CD4-positive, alpha-beta T cell (primary cell): ENCODE measurements at regions not wholly inside any gene's neighbourhood (a gene's known extent, or its start where the extent isn't known, plus 50 kb on each side); places are given as distances from the start of the nearest gene placed in this dataset.

Source experiments
- ATAC-seq: fragments of 200-7000 bp; cut with Tn5 transposase; one replicate; pipeline ENCODE4 v1.10.0; 2022; ENCODE audit warnings: mild to moderate bottlenecking; ENCODE audit not compliant: poor library complexity
- CTCF ChIA-PET: fragments of 350-600 bp; sonication (Branson Sonifier 250); formaldehyde crosslinking; loops from one replicate; lab custom pipeline; 2021; ENCODE audit warnings: antibody characterized with exemption, inconsistent platforms; lab: Charles Lee
- POLR2A ChIA-PET: fragments of 350-600 bp; sonication (Branson Sonifier 250); formaldehyde crosslinking; loops from one replicate; lab custom pipeline; 2021; ENCODE audit warnings: antibody characterized with exemption, inconsistent platforms; lab: Charles Lee
- DNase-seq, 14 experiments: peaks; one replicate each; pipeline ENCODE4 v3.0.0-alpha.2; 2013 to 2020; ENCODE audit warnings: mixed read lengths in 2 of 14
- H3K27ac ChIP-seq, 2 donors: one replicate each; pipeline versions ENCODE4 v1.5.1 to v1.7.0; 2013; ENCODE audit warnings: low read length in 2 of 2, low read depth in 1 of 2, mild to moderate bottlenecking in 1 of 2
- H3K27me3 ChIP-seq, 2 experiments: 1 replicate in 1 of 2; 2 replicates in 1 of 2; pipeline versions ENCODE4 v1.6.1 to v1.7.0; 2013; ENCODE audit warnings: low read length in 2 of 2, control low read depth in 1 of 2, mild to moderate bottlenecking in 1 of 2, moderate library complexity in 1 of 2; ENCODE audit not compliant: insufficient read depth in 2 of 2, control insufficient read depth in 1 of 2
- H3K36me3 ChIP-seq: one replicate; pipeline ENCODE4 v1.6.1; 2013; ENCODE audit warnings: low read length, control low read depth; ENCODE audit not compliant: insufficient read depth
- H3K4me1 ChIP-seq: one replicate; pipeline ENCODE4 v1.6.1; 2013; ENCODE audit warnings: low read length, control low read depth; ENCODE audit not compliant: insufficient read depth
- H3K4me3 ChIP-seq: one replicate; pipeline ENCODE4 v1.5.1; 2013; ENCODE audit warnings: mild to moderate bottlenecking, low read length, moderate library complexity
- H3K9me3 ChIP-seq, 2 experiments: 1 replicate in 1 of 2; 2 replicates in 1 of 2; pipeline versions ENCODE4 v1.6.1 to v1.7.0; 2013; ENCODE audit warnings: low read length in 2 of 2, mild to moderate bottlenecking in 2 of 2, control low read depth in 1 of 2, moderate library complexity in 1 of 2; ENCODE audit not compliant: control insufficient read depth in 1 of 2, insufficient read depth in 1 of 2
- H3K27ac Mint-ChIP-seq: one replicate; pipeline ENCODE4 v1.8.0; 2020; ENCODE audit warnings: mixed read lengths
- H3K27me3 Mint-ChIP-seq: one replicate; pipeline ENCODE4 v1.8.0; 2021; ENCODE audit warnings: mixed read lengths
- H3K36me3 Mint-ChIP-seq: one replicate; pipeline ENCODE4 v1.8.0; 2021; ENCODE audit warnings: low read depth, mixed read lengths
- H3K4me1 Mint-ChIP-seq: one replicate; pipeline ENCODE4 v1.8.0; 2021; ENCODE audit warnings: low read depth, mixed read lengths
- H3K4me3 Mint-ChIP-seq: one replicate; pipeline ENCODE4 v1.8.0; 2020; ENCODE audit warnings: mild to moderate bottlenecking, mixed read lengths
- H3K9me3 Mint-ChIP-seq: one replicate; pipeline ENCODE4 v1.8.0; 2020; ENCODE audit warnings: mixed read lengths
- intact Hi-C, 2 experiments: fragments of 100-400 bp; cut with DNase I in 1 of 2; cut with micrococcal nuclease in 1 of 2; formaldehyde crosslinking; loops; one replicate each; pipeline versions ENCODE4 v1.15.1 to v1.9.0; 2023 to 2025; cut with DNase I, micrococcal nuclease
- TF ChIP-seq, protein P1 (sequence below): fragments of 200-600 bp; IDR thresholded peaks from one replicate; pipeline ENCODE4 v1.8.0; 2022; ENCODE audit warnings: antibody characterized with exemption, mild to moderate bottlenecking

- no peak overlapping the region for H3K4me3 Mint-ChIP-seq
- no peak overlapping the region for H3K27ac Mint-ChIP-seq
- no peaks in the 10 kb centered on the region for H3K4me1 Mint-ChIP-seq
- Histone ChIP-seq H3K36me3 (no peaks in the 10 kb centered on the region), H3K27ac (no peak overlapping the region), H3K4me3 (no peak overlapping the region), H3K9me3 (peaks cover 0 to 7% of the 10 kb centered on the region in 2 experiments), H3K4me1 (no peaks in the 10 kb centered on the region), H3K27me3 (no peaks in the 10 kb centered on the region)
- ATAC-seq (no peak), DNase-seq (no peak)
- no peaks in the 10 kb centered on the region for H3K9me3 Mint-ChIP-seq
- ChIA-PET POLR2A (no interaction called here), CTCF (no interaction called here)
- H3K36me3 Mint-ChIP-seq: no peaks in the 10 kb centered on the region
- H3K27me3 Mint-ChIP-seq: no peaks in the 10 kb centered on the region
- intact Hi-C loops: no loop called here
- TF ChIP-seq, protein P1, sequence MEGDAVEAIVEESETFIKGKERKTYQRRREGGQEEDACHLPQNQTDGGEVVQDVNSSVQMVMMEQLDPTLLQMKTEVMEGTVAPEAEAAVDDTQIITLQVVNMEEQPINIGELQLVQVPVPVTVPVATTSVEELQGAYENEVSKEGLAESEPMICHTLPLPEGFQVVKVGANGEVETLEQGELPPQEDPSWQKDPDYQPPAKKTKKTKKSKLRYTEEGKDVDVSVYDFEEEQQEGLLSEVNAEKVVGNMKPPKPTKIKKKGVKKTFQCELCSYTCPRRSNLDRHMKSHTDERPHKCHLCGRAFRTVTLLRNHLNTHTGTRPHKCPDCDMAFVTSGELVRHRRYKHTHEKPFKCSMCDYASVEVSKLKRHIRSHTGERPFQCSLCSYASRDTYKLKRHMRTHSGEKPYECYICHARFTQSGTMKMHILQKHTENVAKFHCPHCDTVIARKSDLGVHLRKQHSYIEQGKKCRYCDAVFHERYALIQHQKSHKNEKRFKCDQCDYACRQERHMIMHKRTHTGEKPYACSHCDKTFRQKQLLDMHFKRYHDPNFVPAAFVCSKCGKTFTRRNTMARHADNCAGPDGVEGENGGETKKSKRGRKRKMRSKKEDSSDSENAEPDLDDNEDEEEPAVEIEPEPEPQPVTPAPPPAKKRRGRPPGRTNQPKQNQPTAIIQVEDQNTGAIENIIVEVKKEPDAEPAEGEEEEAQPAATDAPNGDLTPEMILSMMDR: no peak
Observed at GRCh38 chr1:101431956-101432510, 195.2 kb downstream of the S1PR1 start.

DNA sequence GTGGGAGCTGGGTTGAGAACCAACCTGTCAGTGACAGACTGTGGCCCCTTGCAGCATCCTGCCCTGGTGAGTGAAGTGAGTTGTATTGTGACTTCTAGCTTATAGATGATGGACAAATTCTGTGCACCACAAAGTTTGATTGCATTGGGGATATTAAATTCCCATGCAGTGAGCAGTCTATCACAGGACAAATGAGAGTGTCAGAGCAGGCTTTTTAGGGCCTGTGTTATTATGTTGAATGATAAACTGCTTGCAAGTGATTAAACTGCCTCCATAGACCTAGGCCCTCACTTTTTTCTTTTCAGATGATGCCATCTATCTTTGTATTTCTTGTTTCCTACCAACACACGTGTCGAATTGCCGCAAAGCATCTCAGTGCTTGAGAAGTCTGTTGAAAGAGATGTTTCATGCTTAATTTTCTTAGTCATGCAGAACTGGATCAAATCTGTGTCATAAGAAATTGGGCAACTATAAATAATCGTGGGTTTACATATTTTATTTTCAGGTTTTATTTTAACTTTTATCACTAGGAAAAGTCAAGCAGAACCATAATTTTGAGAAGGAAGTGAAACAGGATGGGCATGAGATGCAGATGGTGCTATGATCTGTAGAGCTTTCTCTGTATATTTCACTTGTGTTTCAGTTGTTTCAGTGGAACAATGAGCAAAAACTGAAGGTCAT lies 199.2 kb downstream of the S1PR1 start:
- H3K4me1 Mint-ChIP-seq: no peaks in the 10 kb centered on the region
- CTCF ChIA-PET: no interaction called here
- POLR2A ChIA-PET: no interaction called here
- H3K9me3 ChIP-seq: no peaks in the 10 kb centered on the region
- DNase-seq (no peak), ATAC-seq (no peak)
- no peaks in the 10 kb centered on the region for H3K9me3 Mint-ChIP-seq
- H3K36me3 Mint-ChIP-seq: no peaks in the 10 kb centered on the region
- TF ChIP-seq, protein P1: no peak
- H3K4me1 ChIP-seq: no peaks in the 10 kb centered on the region
- H3K4me3 Mint-ChIP-seq: no peak overlapping the region
- no peak overlapping the region for H3K27ac Mint-ChIP-seq
- H3K36me3 ChIP-seq: no peaks in the 10 kb centered on the region
- no peaks in the 10 kb centered on the region for H3K27me3 ChIP-seq
- H3K27ac ChIP-seq: no peak overlapping the region
- intact Hi-C loops: no loop called here
- no peaks in the 10 kb centered on the region for H3K27me3 Mint-ChIP-seq
- no peak overlapping the region for H3K4me3 ChIP-seq

DNA sequence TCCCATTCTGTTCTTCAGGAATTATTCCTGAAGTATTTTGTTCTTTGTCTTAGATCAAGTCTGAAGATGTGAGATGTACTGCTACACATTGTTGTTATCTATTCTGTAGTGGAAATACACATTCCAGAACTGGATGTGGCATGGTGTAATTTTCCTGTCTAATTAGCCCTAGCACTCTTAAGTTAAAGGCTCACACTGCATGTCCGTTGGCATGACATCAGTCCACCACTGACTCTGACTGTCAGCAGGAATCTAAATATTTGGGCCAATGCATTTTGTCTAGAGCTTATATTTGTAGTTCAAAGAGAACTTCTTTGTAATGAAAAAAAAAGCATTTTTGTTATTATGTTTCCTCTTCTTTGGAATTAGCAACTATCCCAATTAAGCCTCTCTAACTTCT lies 201.0 kb downstream of the S1PR1 start:
- Mint-ChIP-seq H3K27me3 (no peaks in the 10 kb centered on the region), H3K27ac (no peak overlapping the region), H3K36me3 (no peaks in the 10 kb centered on the region), H3K4me1 (no peaks in the 10 kb centered on the region), H3K4me3 (no peak overlapping the region), H3K9me3 (no peaks in the 10 kb centered on the region)
- Histone ChIP-seq H3K27ac (no peak overlapping the region), H3K4me3 (no peak overlapping the region), H3K27me3 (no peaks in the 10 kb centered on the region), H3K4me1 (no peaks in the 10 kb centered on the region), H3K36me3 (no peaks in the 10 kb centered on the region), H3K9me3 (no peaks in the 10 kb centered on the region)
- TF ChIP-seq, protein P1: no peak
- ChIA-PET CTCF (no interaction called here), POLR2A (no interaction called here)
- no peak for ATAC-seq
- no peak for DNase-seq
- intact Hi-C loops: no loop called here
